GM23338 (cell line): ENCODE measurements at regions not wholly inside any gene's neighbourhood (a gene's known extent, or its start where the extent isn't known, plus 50 kb on each side); places are given as distances from the start of the nearest gene placed in this dataset.

ENCODE experiments used
- ATAC-seq: fragments of 200-7000 bp; cut with Tn5 transposase; 3 replicates; pipeline ENCODE4 v1.9.1; 2020
- DNase-seq: peaks from one replicate; pipeline ENCODE4 v3.0.0-alpha.2; 2015; ENCODE audit warnings: low spot score
- H2AFZ ChIP-seq: fragments of 200-600 bp; sonication (generic); 2 replicates; pipeline ENCODE4 v1.8.0; 2016; ENCODE audit warnings: antibody characterized with exemption, mild to moderate bottlenecking, moderate library complexity
- H3F3A ChIP-seq: fragments of 200-600 bp; sonication (generic); replicated peaks from 2 replicates; pipeline ENCODE4 v1.8.0; 2017; ENCODE audit warnings: antibody characterized with exemption, mixed run types, low read depth
- H3K27ac ChIP-seq: fragments of 200-600 bp; sonication (generic); 2 replicates; pipeline ENCODE4 v1.6.1; 2016; ENCODE audit warnings: low read depth
- H3K27me3 ChIP-seq: fragments of 200-600 bp; sonication (generic); 2 replicates; pipeline ENCODE4 v1.8.0; 2016; ENCODE audit warnings: mild to moderate bottlenecking, mixed run types, moderate library complexity; ENCODE audit not compliant: insufficient read depth
- H3K36me3 ChIP-seq: fragments of 200-600 bp; sonication (generic); 2 replicates; pipeline ENCODE4 v1.8.0; 2016; ENCODE audit warnings: mild to moderate bottlenecking; ENCODE audit not compliant: insufficient read depth
- H3K4me1 ChIP-seq: fragments of 200-600 bp; sonication (generic); 2 replicates; pipeline ENCODE4 v1.8.0; 2016; ENCODE audit warnings: mild to moderate bottlenecking, moderate library complexity; ENCODE audit not compliant: insufficient read depth
- H3K4me2 ChIP-seq: fragments of 200-600 bp; sonication (generic); 2 replicates; pipeline ENCODE4 v1.7.1; 2017; ENCODE audit warnings: mixed run types
- H3K4me3 ChIP-seq: fragments of 200-600 bp; sonication (generic); 2 replicates; pipeline ENCODE4 v1.6.1; 2016; ENCODE audit warnings: mixed run types
- H3K79me2 ChIP-seq: fragments of 200-600 bp; sonication (generic); replicated peaks from 2 replicates; pipeline ENCODE4 v1.8.0; 2017; ENCODE audit warnings: mild to moderate bottlenecking; ENCODE audit not compliant: insufficient read depth
- H3K9me2 ChIP-seq: fragments of 200-600 bp; sonication (generic); 2 replicates; pipeline ENCODE4 v1.8.0; 2017; ENCODE audit not compliant: insufficient read depth
- H4K20me1 ChIP-seq: fragments of 200-600 bp; sonication (generic); replicated peaks from 2 replicates; pipeline ENCODE4 v1.8.0; 2017; ENCODE audit warnings: mild to moderate bottlenecking; ENCODE audit not compliant: insufficient read depth
- H3K27ac Mint-ChIP-seq: 2 replicates; pipeline ENCODE4 v1.8.0; 2020; ENCODE audit warnings: inconsistent platforms, mild to moderate bottlenecking, moderate library complexity, mixed read lengths
- H3K27me3 Mint-ChIP-seq: 3 replicates; pipeline ENCODE4 v1.8.0; 2022; ENCODE audit warnings: low read depth, mild to moderate bottlenecking, moderate library complexity, mixed read lengths, inconsistent platforms; ENCODE audit not compliant: insufficient read depth, poor library complexity
- H3K36me3 Mint-ChIP-seq: 3 replicates; pipeline ENCODE4 v1.8.0; 2021; ENCODE audit warnings: low read depth, mild to moderate bottlenecking, inconsistent platforms, moderate library complexity, mixed read lengths
- H3K4me1 Mint-ChIP-seq: 3 replicates; pipeline ENCODE4 v1.8.0; 2020; ENCODE audit warnings: mild to moderate bottlenecking, inconsistent platforms, mixed read lengths
- H3K4me3 Mint-ChIP-seq: 3 replicates; pipeline ENCODE4 v1.8.0; 2021; ENCODE audit warnings: moderate library complexity, mild to moderate bottlenecking, inconsistent platforms, mixed read lengths
- H3K9me3 Mint-ChIP-seq: 3 replicates; pipeline ENCODE4 v1.8.0; 2020; ENCODE audit warnings: moderate library complexity, mild to moderate bottlenecking, inconsistent platforms, mixed read lengths
- CREB1 ChIP-seq: fragments of 250-450 bp; sonication (Bioruptor Pico); IDR thresholded peaks from 2 replicates; pipeline ENCODE4 v1.5.0; 2020; ENCODE audit warnings: low read depth, mild to moderate bottlenecking, moderate library complexity
- CTCF ChIP-seq, 2 experiments: fragments of 200-600 bp in 1 of 2; sonication (generic) in 1 of 2; conservative IDR thresholded peaks; 2 replicates each; pipeline versions ENCODE4 v1.5.1 to v1.6.1; 2016 to 2017; ENCODE audit warnings: antibody characterized with exemption in 2 of 2, low read depth in 2 of 2, mild to moderate bottlenecking in 2 of 2, moderate library complexity in 1 of 2
- ETS1 ChIP-seq: IDR thresholded peaks from 2 replicates; pipeline ENCODE4 v1.6.1; 2016; ENCODE audit warnings: antibody characterized with exemption
- EZH2 ChIP-seq: fragments of 200-600 bp; sonication (generic); IDR thresholded peaks from one replicate; pipeline ENCODE4 v1.8.0; 2017; ENCODE audit warnings: antibody characterized with exemption, mild to moderate bottlenecking, low read depth; ENCODE audit not compliant: unreplicated experiment
- JUNB ChIP-seq: IDR thresholded peaks from one replicate; pipeline ENCODE4 v1.6.1; 2016; ENCODE audit warnings: antibody characterized with exemption; ENCODE audit not compliant: unreplicated experiment
- NANOG ChIP-seq: IDR thresholded peaks from 2 replicates; pipeline ENCODE4 v1.6.1; 2016; ENCODE audit warnings: antibody characterized with exemption, borderline replicate concordance
- POLR2AphosphoS5 ChIP-seq: IDR thresholded peaks from 2 replicates; pipeline ENCODE4 v1.6.1; 2016; ENCODE audit warnings: antibody characterized with exemption, low read depth
- REST ChIP-seq: IDR thresholded peaks from one replicate; pipeline ENCODE4 v1.6.1; 2018; ENCODE audit warnings: antibody characterized with exemption; ENCODE audit not compliant: unreplicated experiment
- ZNF331 ChIP-seq: fragments of 250-450 bp; sonication (Bioruptor Pico); IDR thresholded peaks from 2 replicates; pipeline ENCODE4 v1.5.0; 2020; ENCODE audit warnings: low read depth, mild to moderate bottlenecking, moderate library complexity
- ZNF462 ChIP-seq: fragments of 250-450 bp; sonication (Bioruptor Pico); IDR thresholded peaks from 2 replicates; pipeline ENCODE4 v1.5.0; 2020; ENCODE audit warnings: mild to moderate bottlenecking, moderate library complexity

- no peaks in the 10 kb centered on the region for H3K27me3 Mint-ChIP-seq
- no peaks in the 10 kb centered on the region for H3K9me3 Mint-ChIP-seq
- Histone ChIP-seq H3K4me3 (no peak overlapping the region), H3K27me3 (no peaks in the 10 kb centered on the region), H3K4me1 (peaks cover 25% of the 10 kb centered on the region; the same call in 1 of the 2 replicates), H3K36me3 (no peaks in the 10 kb centered on the region), H3K79me2 (no peaks in the 10 kb centered on the region), H3K9me2 (peaks cover 15% of the 10 kb centered on the region), H4K20me1 (no peaks in the 10 kb centered on the region), H2AFZ (no peak overlapping the region), H3K27ac (no peak overlapping the region), H3K4me2 (no peak overlapping the region), H3F3A (no peaks in the 10 kb centered on the region)
- no peak for DNase-seq
- no peaks in the 10 kb centered on the region for H3K36me3 Mint-ChIP-seq
- ATAC-seq: no peak
- no peak overlapping the region for H3K4me3 Mint-ChIP-seq
- no peak overlapping the region for H3K27ac Mint-ChIP-seq
- peaks cover 14% of the 10 kb centered on the region; the same call in 2 of the 3 replicates for H3K4me1 Mint-ChIP-seq
- no peak for TF ChIP-seq ZNF331 (CRISPR knock-in tag)
- no peak for TF ChIP-seq POLR2AphosphoS5
- no peak for TF ChIP-seq CREB1 (CRISPR knock-in tag)
- TF ChIP-seq CTCF (conservative IDR thresholded peaks at IDR 0.05; ENCODE audit: low read depth in 2 of 2): no peak
These were observed 83.7 kb downstream of the BLID start for GRCh38 chr11:122032317-122032716.

GRCh38 chr11:122031813-122032212 is 84.2 kb downstream of the BLID start:
- Histone ChIP-seq H3K79me2 (no peaks in the 10 kb centered on the region), H3F3A (no peaks in the 10 kb centered on the region), H3K36me3 (no peaks in the 10 kb centered on the region), H3K4me3 (no peak overlapping the region), H3K27me3 (no peaks in the 10 kb centered on the region), H3K4me2 (no peak overlapping the region), H2AFZ (no peak overlapping the region), H3K9me2 (peaks cover 18% of the 10 kb centered on the region), H3K27ac (no peak overlapping the region), H3K4me1 (peaks cover 20% of the 10 kb centered on the region; the same call in 1 of the 2 replicates), H4K20me1 (no peaks in the 10 kb centered on the region)
- no peak for ATAC-seq
- Mint-ChIP-seq H3K36me3 (no peaks in the 10 kb centered on the region), H3K4me1 (peaks cover 13% of the 10 kb centered on the region; the same call in 2 of the 3 replicates), H3K4me3 (no peak overlapping the region), H3K27me3 (no peaks in the 10 kb centered on the region), H3K9me3 (no peaks in the 10 kb centered on the region), H3K27ac (no peak overlapping the region)
- DNase-seq: no peak
- no peak for TF ChIP-seq ZNF462
- no peak for TF ChIP-seq JUNB
- TF ChIP-seq NANOG: no peak
- TF ChIP-seq REST: no peak
- no peak for TF ChIP-seq ETS1
- TF ChIP-seq EZH2: no peak
- TF ChIP-seq ZNF331 (CRISPR knock-in tag): no peak
